GM12874 (cell line): ENCODE measurements at regions not wholly inside any gene's neighbourhood (a gene's known extent, or its start where the extent isn't known, plus 50 kb on each side); places are given as distances from the start of the nearest gene placed in this dataset.
A peak's percentile ranks its signal among the peaks of the same experiment; 100 is the strongest.

ENCODE experiments used
- TF ChIP-seq, protein P1 (sequence below): IDR thresholded peaks from 2 replicates; pipeline ENCODE4 v1.5.1; 2011; ENCODE audit warnings: low read depth, mild to moderate bottlenecking, control low read depth, low read length, moderate library complexity; ENCODE audit not compliant: insufficient read depth

DNA sequence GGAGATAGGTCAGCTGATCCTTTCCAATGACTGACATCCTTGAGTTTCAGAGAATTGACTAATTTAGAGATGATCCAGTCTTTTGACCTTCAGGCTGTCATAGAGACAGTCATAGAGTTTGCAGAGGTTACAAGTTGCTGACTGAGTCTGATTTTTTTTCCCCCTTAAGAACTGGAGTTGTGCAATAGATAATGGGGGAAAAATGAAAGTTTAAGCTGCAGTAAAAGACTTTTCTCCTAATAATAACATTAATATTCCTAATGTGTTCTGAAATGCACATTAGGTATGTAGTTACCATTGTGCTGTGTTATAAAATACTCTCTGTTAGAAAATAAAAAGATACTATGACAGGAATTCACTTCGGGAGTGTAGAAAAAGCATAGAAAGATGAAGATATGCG is 876.9 kb upstream of the RAG2 start:
- TF ChIP-seq, protein P1, sequence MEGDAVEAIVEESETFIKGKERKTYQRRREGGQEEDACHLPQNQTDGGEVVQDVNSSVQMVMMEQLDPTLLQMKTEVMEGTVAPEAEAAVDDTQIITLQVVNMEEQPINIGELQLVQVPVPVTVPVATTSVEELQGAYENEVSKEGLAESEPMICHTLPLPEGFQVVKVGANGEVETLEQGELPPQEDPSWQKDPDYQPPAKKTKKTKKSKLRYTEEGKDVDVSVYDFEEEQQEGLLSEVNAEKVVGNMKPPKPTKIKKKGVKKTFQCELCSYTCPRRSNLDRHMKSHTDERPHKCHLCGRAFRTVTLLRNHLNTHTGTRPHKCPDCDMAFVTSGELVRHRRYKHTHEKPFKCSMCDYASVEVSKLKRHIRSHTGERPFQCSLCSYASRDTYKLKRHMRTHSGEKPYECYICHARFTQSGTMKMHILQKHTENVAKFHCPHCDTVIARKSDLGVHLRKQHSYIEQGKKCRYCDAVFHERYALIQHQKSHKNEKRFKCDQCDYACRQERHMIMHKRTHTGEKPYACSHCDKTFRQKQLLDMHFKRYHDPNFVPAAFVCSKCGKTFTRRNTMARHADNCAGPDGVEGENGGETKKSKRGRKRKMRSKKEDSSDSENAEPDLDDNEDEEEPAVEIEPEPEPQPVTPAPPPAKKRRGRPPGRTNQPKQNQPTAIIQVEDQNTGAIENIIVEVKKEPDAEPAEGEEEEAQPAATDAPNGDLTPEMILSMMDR, result no peak

DNA sequence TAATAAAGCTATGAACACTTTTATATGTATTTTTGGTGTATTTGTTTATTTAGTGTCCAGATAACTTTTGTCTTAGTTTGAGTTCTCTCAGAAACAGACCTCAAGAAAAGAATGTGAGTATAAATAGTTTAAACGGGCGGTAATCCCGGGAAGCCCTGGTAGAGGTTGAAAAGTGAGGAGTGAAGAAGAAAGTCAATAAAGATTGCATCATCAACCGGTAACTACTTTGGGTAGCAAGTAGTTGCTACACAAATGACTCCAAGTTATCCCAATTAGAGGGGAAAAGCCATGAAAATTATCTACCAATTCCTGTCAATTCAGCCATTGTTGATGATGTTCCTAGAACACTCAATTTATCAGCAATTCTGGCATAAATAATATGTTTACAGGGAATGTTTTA is 870.3 kb upstream of the RAG2 start:
- TF ChIP-seq, protein P1, result no peak

DNA sequence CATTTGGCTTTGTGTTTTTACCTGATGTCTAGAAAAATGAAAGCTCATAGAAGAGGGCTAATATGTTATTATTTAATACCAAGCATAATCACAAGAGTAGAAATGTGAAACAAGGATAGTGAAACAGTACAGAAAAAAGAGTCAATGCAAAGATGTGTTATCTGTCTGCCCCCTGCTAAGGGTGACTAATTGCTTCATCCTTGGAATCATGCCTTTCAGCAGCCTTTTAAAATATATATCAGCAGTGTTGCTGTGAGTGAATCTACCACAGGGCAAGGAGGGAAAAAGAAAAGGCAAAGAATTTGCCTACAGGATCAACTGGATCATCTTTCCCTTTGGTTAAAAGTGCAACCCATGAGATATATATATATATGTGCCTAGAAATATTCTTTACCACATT is 867.2 kb upstream of the RAG2 start:
- TF ChIP-seq, protein P1, result no peak

DNA sequence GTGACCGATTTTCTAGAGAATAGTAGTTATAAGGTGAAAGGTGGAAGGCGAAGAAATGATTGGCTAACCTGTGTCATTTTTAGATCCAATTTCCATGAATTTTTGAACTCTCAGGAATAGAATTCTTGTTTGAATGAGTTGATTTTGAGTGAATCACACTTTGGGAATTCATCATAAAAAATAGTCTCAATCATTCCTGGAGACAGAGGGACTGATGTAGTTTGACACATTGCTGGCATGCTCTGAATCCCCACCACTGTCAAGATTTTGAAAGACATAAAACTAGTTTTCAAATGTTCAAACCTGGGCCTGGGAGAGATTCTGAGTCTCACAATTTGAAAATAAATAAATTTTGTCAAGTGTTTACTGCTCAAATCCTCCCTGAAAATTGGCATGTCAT is 861.4 kb upstream of the RAG2 start:
- TF ChIP-seq, protein P1, result no peak

DNA sequence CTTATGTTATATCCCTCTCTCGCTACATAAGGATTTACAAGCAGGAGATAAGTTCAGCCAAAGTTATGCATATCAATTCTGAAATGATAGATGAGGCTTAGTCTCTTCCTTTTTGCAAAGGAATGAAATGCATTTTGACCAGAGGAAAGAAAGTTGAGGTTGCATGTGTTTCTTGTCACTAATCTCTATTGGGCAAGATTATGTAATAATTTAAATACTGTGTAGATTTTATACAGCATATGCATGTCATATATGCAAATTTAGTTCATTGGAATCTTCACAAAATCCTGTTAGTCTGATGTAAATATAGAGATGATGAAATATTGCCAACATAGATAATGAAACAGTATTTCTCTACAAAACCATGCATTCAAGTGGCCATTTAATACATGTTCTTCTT is 858.7 kb upstream of the RAG2 start:
- TF ChIP-seq, protein P1, result no peak

DNA sequence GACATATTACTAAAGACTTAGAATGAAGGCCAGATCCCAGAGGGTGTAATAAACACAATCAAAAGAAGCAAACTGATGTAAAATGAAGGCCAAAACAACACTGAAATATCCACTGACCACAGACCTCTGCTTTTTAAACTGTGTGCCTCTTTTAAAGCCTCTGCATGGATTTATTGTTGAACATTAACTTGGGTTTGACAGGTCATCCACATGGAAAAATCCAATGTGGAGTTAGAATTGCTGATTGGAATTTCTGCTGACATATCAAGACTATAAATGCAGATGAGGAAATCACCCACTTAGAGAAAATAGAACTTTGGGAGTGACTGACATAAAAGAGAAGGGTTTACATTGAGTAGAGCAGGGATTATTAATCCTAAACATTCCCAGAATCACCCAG is 853.9 kb upstream of the RAG2 start:
- TF ChIP-seq, protein P1, result no peak

DNA sequence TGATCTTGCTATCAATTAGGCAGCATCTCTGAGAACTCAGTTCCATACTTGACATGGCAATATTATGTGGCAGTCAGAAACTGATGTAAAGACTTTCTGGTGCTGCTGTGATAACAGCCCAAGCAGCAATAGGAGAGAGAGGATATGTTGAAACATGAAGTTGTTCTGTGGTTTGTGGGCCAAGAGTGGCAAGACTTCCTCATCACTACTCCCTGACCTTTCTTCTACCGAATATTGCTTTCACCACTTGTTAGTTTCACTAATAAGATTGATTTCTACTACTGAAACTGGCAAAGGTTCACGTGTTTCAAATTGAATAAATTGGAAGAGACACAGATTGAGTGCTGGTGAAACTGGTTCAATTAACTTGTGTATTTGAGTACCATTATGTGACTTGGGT is 852.6 kb upstream of the RAG2 start:
- TF ChIP-seq, protein P1, result no peak

DNA sequence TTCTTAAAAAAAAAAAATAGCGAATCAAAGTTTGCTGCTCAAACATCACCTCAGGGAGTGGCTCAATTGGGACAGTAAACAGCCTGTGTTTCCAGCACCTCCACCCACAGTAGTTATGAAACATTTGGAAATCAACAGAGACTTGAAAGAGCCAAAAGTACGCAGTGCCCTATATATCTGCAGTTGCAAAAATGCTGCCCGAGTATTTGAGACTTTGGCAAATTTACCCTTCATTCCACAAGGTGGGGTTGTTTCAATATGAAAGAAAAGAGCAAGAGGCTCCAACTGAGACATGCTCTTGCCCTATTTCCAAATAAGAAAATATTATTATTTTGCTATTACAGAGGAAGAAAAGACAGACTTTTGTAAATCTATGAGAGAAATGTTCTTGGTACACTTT is 851.1 kb upstream of the RAG2 start:
- TF ChIP-seq, protein P1, result peak; percentile 14; the same call in 1 of the 2 replicates
